HCT116 (cell line): ENCODE measurements at regions not wholly inside any gene's neighbourhood (a gene's known extent, or its start where the extent isn't known, plus 50 kb on each side); places are given as distances from the start of the nearest gene placed in this dataset.
A peak's percentile ranks its signal among the peaks of the same experiment; 100 is the strongest.

Source experiments
- ATAC-seq: fragments of 200-7000 bp; cut with Tn5 transposase; 2 replicates; pipeline ENCODE4 v1.9.1; 2020; ENCODE audit warnings: mild to moderate bottlenecking, moderate library complexity
- BruUV-seq: library from RNA; stranded (reverse); fragments of 400-500 nt; replicated peaks from 2 replicates; lab custom pipeline; 2021; lab: Mats Ljungman, UMichigan
- CTCF ChIA-PET: fragments of 300-600 bp; sonication (Branson Sonifier 250); formaldehyde crosslinking; loops from one replicate; lab custom pipeline; 2021; ENCODE audit warnings: antibody characterized with exemption; lab: Charles Lee
- POLR2A ChIA-PET: fragments of 300-600, 350-600 bp; sonication (Branson Sonifier 250); formaldehyde crosslinking; loops from one replicate; lab custom pipeline; 2021; ENCODE audit warnings: antibody characterized with exemption; lab: Charles Lee
- RAD21 ChIA-PET, 2 experiments: fragments of 300-600 bp; sonication (Branson Sonifier 250); formaldehyde crosslinking; loops; one replicate each; lab custom pipeline; 2023; ENCODE audit warnings: low total read pairs in 2 of 2; ENCODE audit not compliant: uncharacterized antibody in 2 of 2, unreplicated experiment in 2 of 2, low non-redundant PET in 1 of 2; lab: Charles Lee
- DNase-seq: peaks from one replicate; pipeline ENCODE4 v3.0.0-alpha.2; 2010; ENCODE audit warnings: low read depth, low spot score
- H2AFZ ChIP-seq: fragments of 200-600 bp; shearing (Covaris generic), sonication (generic); 2 replicates; pipeline ENCODE4 v1.6.1; 2017; ENCODE audit warnings: low read depth, mixed run types, mixed read lengths, antibody characterized with exemption, low read length; ENCODE audit not compliant: poor library complexity, severe bottlenecking
- H3K27ac ChIP-seq: 2 replicates; pipeline ENCODE4 v1.5.1; 2012; ENCODE audit warnings: low read depth, low read length
- H3K27me3 ChIP-seq: fragments of 200-600 bp; sonication (generic); 2 replicates; pipeline ENCODE4 v1.6.1; 2016; ENCODE audit warnings: mixed run types, low read length, mixed read lengths; ENCODE audit not compliant: insufficient read depth
- H3K36me3 ChIP-seq, 2 experiments: fragments of 200-500 bp in 1 of 2; fragments of 200-600 bp in 1 of 2; sonication (Bioruptor generic) in 1 of 2; sonication (generic) in 1 of 2; 2 replicates each; pipeline versions ENCODE4 v1.5.1 to v1.6.1; 2014 to 2016; ENCODE audit warnings: low read length in 2 of 2, inconsistent platforms in 1 of 2, mixed read lengths in 1 of 2, mixed run types in 1 of 2; ENCODE audit not compliant: insufficient read depth in 2 of 2, control insufficient read depth in 1 of 2
- H3K4me1 ChIP-seq, 2 experiments: fragments of 200-600 bp in 1 of 2; sonication (generic) in 1 of 2; 2 replicates each; pipeline versions ENCODE4 v1.5.1 to v1.6.1; 2012 to 2017; ENCODE audit warnings: low read length in 2 of 2, inconsistent platforms in 1 of 2, mild to moderate bottlenecking in 1 of 2, mixed read lengths in 1 of 2, mixed run types in 1 of 2, moderate library complexity in 1 of 2; ENCODE audit not compliant: insufficient read depth in 2 of 2, control insufficient read depth in 1 of 2
- H3K4me2 ChIP-seq: fragments of 200-600 bp; sonication (generic); 2 replicates; pipeline ENCODE4 v1.6.1; 2017; ENCODE audit warnings: mixed run types, low read length, mixed read lengths
- H3K4me3 ChIP-seq, 2 experiments: fragments of 200-600 bp in 1 of 2; sonication (generic) in 1 of 2; replicated peaks in 1 of 2; 2 replicates each; pipeline ENCODE4 v1.5.1; 2011 to 2016; ENCODE audit warnings: low read length in 2 of 2, control low read depth in 1 of 2, low read depth in 1 of 2, mild to moderate bottlenecking in 1 of 2, mixed read lengths in 1 of 2, mixed run types in 1 of 2
- H3K79me2 ChIP-seq: fragments of 200-600 bp; sonication (generic); 2 replicates; pipeline ENCODE4 v1.6.1; 2017; ENCODE audit warnings: mild to moderate bottlenecking, mixed run types, low read length, moderate library complexity, mixed read lengths; ENCODE audit not compliant: insufficient read depth
- H3K9ac ChIP-seq: fragments of 200-600 bp; sonication (generic); 2 replicates; pipeline ENCODE4 v1.6.1; 2016; ENCODE audit warnings: low read length, mixed read lengths
- H3K9me2 ChIP-seq: fragments of 200-600 bp; sonication (generic), shearing (Covaris generic); 2 replicates; pipeline ENCODE4 v1.6.1; 2017; ENCODE audit warnings: mixed run types, mild to moderate bottlenecking, moderate library complexity; ENCODE audit not compliant: insufficient read depth
- H3K9me3 ChIP-seq, 2 experiments: fragments of 200-500 bp in 1 of 2; fragments of 200-600 bp in 1 of 2; sonication (Bioruptor generic) in 1 of 2; sonication (generic) in 1 of 2; 2 replicates each; pipeline ENCODE4 v1.6.1; 2014 to 2017; ENCODE audit warnings: low read length in 2 of 2, mixed read lengths in 2 of 2, inconsistent platforms in 1 of 2, low read depth in 1 of 2, mild to moderate bottlenecking in 1 of 2, mixed run types in 1 of 2, moderate library complexity in 1 of 2; ENCODE audit not compliant: control insufficient read depth in 1 of 2, insufficient read depth in 1 of 2
- H4K20me1 ChIP-seq: fragments of 200-600 bp; sonication (generic), shearing (Covaris generic); 2 replicates; pipeline ENCODE4 v1.6.1; 2017; ENCODE audit warnings: mixed run types, mild to moderate bottlenecking, moderate library complexity; ENCODE audit not compliant: insufficient read depth
- CEBPB ChIP-seq: IDR thresholded peaks from 2 replicates; pipeline ENCODE4 v1.6.1; 2012; ENCODE audit warnings: low read depth
- EGR1 ChIP-seq: IDR thresholded peaks from 2 replicates; pipeline ENCODE4 v1.6.1; 2012; ENCODE audit warnings: low read depth
- JUND ChIP-seq: IDR thresholded peaks from 2 replicates; pipeline ENCODE4 v1.6.1; 2012
- POLR2A ChIP-seq: IDR thresholded peaks from 2 replicates; pipeline ENCODE4 v1.7.0; 2011; ENCODE audit warnings: borderline replicate concordance; ENCODE audit not compliant: insufficient read depth, insufficient read length; ENCODE audit errors: extremely low read depth
- POLR2AphosphoS5 ChIP-seq: IDR thresholded peaks from 2 replicates; pipeline ENCODE4 v1.6.1; 2011; ENCODE audit warnings: mild to moderate bottlenecking, low read depth, low read length, moderate library complexity
- TCF7L2 ChIP-seq: IDR thresholded peaks from 2 replicates; pipeline ENCODE4 v1.7.0; 2011; ENCODE audit warnings: borderline replicate concordance, inconsistent platforms; ENCODE audit not compliant: insufficient read depth, insufficient read length; ENCODE audit errors: extremely low read depth
- ZFX ChIP-seq: fragments of 450-650 bp; IDR thresholded peaks from 2 replicates; pipeline ENCODE4 v1.6.1; 2017
- intact Hi-C: fragments of 100-400 bp; cut with micrococcal nuclease; formaldehyde crosslinking; loops from 2 replicates; pipeline ENCODE4 v1.10.0; 2022
- TF ChIP-seq, protein P1 (sequence below): IDR thresholded peaks from 2 replicates; pipeline ENCODE4 v1.6.1; 2012; ENCODE audit warnings: low read depth
- TF ChIP-seq, protein P2 (sequence below): IDR thresholded peaks from 2 replicates; pipeline ENCODE4 v1.6.1; 2012
- TF ChIP-seq, protein P3 (sequence below): IDR thresholded peaks from 2 replicates; pipeline ENCODE4 v1.6.1; 2012

DNA sequence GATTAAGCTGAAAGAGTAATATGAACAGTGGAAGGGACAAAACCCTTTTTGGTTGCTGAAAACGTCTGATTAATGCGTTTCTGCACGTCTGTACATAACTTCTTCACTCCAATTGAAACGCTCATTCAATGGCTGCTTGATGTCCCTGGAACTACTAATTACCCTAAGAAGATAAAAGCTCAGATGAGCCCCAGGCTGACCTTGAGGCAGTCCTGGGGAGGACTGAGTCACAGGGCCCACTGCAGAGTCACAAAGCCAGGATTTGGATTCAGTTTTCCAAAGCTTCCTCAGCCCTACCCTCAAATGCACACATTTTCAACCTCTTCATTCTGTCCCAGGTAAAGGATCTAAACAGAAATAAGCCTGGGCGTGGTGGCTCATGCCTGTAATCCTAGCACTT lies 75.0 kb upstream of the FLT1 start:
- Histone ChIP-seq H3K4me3 (no peak overlapping the region), H3K9me3 (no peaks in the 10 kb centered on the region), H3K36me3 (no peaks in the 10 kb centered on the region), H3K4me2 (no peak overlapping the region; the same call in 1 of the 2 replicates), H3K79me2 (no peaks in the 10 kb centered on the region), H3K4me1 (peaks cover 5 to 15% of the 10 kb centered on the region in 2 experiments), H4K20me1 (no peaks in the 10 kb centered on the region), H3K9me2 (0 out of 2 replicates have a peak, but pooled peaks cover 7% of the 10 kb centered on the region), H3K27ac (no peak overlapping the region), H2AFZ (no peak overlapping the region), H3K9ac (no peak overlapping the region), H3K27me3 (no peaks in the 10 kb centered on the region)
- intact Hi-C loops = no loop called here
- no TSS peak for BruUV-seq
- RAD21 ChIA-PET = no interaction called here
- ATAC-seq (no peak), DNase-seq (no peak)
- POLR2A ChIA-PET = no interaction called here
- CTCF ChIA-PET = no interaction called here
- TF ChIP-seq, protein P1, sequence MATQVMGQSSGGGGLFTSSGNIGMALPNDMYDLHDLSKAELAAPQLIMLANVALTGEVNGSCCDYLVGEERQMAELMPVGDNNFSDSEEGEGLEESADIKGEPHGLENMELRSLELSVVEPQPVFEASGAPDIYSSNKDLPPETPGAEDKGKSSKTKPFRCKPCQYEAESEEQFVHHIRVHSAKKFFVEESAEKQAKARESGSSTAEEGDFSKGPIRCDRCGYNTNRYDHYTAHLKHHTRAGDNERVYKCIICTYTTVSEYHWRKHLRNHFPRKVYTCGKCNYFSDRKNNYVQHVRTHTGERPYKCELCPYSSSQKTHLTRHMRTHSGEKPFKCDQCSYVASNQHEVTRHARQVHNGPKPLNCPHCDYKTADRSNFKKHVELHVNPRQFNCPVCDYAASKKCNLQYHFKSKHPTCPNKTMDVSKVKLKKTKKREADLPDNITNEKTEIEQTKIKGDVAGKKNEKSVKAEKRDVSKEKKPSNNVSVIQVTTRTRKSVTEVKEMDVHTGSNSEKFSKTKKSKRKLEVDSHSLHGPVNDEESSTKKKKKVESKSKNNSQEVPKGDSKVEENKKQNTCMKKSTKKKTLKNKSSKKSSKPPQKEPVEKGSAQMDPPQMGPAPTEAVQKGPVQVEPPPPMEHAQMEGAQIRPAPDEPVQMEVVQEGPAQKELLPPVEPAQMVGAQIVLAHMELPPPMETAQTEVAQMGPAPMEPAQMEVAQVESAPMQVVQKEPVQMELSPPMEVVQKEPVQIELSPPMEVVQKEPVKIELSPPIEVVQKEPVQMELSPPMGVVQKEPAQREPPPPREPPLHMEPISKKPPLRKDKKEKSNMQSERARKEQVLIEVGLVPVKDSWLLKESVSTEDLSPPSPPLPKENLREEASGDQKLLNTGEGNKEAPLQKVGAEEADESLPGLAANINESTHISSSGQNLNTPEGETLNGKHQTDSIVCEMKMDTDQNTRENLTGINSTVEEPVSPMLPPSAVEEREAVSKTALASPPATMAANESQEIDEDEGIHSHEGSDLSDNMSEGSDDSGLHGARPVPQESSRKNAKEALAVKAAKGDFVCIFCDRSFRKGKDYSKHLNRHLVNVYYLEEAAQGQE = no peak
- peak; percentile 40 for TF ChIP-seq TCF7L2

DNA sequence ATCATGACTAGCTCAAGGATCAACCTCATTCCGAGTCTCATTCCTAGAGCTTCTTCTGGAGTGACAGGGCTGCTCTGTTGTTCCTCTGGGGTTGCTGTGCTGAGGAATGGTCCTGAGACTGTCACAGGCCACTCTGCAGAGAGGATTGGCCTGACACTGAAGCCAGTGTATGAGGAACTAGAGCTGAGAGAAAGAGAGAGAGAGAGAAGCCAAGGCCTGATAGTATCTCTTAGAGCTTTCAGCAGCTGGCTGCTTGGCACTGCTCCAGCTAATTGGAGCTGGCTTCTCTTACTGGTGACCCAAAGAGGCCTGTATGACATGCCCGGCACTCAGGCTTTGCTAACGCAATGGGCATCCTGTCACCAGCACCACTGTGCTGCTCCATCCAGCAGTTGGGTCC lies 73.4 kb upstream of the FLT1 start:
- POLR2A ChIA-PET = no interaction called here
- peaks cover 11 to 18% of the 10 kb centered on the region in 2 experiments; a peak in 3 of 4 replicates for H3K4me1 ChIP-seq
- BruUV-seq = no TSS peak

More for the DNA sequence above, 73.4 kb upstream of the FLT1 start:
- no peak for TF ChIP-seq POLR2A
- TF ChIP-seq CEBPB = no peak
- no peak for TF ChIP-seq ZFX
- no peak for TF ChIP-seq EGR1
- TF ChIP-seq, protein P2, sequence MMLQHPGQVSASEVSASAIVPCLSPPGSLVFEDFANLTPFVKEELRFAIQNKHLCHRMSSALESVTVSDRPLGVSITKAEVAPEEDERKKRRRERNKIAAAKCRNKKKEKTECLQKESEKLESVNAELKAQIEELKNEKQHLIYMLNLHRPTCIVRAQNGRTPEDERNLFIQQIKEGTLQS = no peak
- TF ChIP-seq TCF7L2 = no peak
- TF ChIP-seq JUND = no peak
- TF ChIP-seq, protein P3, sequence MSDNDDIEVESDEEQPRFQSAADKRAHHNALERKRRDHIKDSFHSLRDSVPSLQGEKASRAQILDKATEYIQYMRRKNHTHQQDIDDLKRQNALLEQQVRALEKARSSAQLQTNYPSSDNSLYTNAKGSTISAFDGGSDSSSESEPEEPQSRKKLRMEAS = no peak
- no peak for TF ChIP-seq POLR2AphosphoS5
- no peak overlapping the region for H3K4me3 ChIP-seq
- no peaks in the 10 kb centered on the region for H4K20me1 ChIP-seq
- DNase-seq = no peak
- H3K9ac ChIP-seq = no peak overlapping the region
- H3K79me2 ChIP-seq = no peaks in the 10 kb centered on the region
- H3K27me3 ChIP-seq = no peaks in the 10 kb centered on the region
- H3K36me3 ChIP-seq = no peaks in the 10 kb centered on the region
- intact Hi-C loops = no loop called here
- CTCF ChIA-PET = no interaction called here
- H3K9me2 ChIP-seq = no peaks in the 10 kb centered on the region
- H3K4me2 ChIP-seq = no peak overlapping the region
- RAD21 ChIA-PET = no interaction called here
- H2AFZ ChIP-seq = no peak overlapping the region
- H3K9me3 ChIP-seq = no peaks in the 10 kb centered on the region
- no peak overlapping the region for H3K27ac ChIP-seq
- no peak for ATAC-seq
